ENCODE measurements at regions not wholly inside any gene's neighbourhood (a gene's known extent, or its start where the extent isn't known, plus 50 kb on each side); places are given as distances from the start of the nearest gene placed in this dataset.
"Not testable (repeated sequence)": the region's sequence is repeated elsewhere in the genome, so short reads cannot be mapped to it uniquely, and the experiment has no call there.

DNA sequence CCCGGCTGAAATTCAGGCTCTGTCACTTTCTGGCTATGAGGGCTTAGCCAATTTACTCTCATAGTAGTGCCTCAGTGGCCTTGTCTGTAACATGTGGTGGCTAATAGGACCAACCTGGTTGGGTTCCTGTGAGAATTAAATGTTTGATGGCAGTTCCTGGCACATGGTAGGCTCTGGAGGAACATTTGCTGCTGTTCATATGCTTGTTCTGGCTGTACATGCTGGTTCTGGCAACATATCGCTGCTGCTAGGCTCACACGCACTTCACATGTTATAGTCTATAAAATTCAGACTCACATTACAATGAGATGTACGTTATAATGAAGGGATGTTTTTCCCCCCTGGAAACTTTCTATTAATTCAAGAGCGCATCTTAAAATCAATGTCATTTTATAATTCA is 417.7 kb upstream of the GYPC start:
- DNase-seq (ENCODE audit: low spot score), result no peak

DNA sequence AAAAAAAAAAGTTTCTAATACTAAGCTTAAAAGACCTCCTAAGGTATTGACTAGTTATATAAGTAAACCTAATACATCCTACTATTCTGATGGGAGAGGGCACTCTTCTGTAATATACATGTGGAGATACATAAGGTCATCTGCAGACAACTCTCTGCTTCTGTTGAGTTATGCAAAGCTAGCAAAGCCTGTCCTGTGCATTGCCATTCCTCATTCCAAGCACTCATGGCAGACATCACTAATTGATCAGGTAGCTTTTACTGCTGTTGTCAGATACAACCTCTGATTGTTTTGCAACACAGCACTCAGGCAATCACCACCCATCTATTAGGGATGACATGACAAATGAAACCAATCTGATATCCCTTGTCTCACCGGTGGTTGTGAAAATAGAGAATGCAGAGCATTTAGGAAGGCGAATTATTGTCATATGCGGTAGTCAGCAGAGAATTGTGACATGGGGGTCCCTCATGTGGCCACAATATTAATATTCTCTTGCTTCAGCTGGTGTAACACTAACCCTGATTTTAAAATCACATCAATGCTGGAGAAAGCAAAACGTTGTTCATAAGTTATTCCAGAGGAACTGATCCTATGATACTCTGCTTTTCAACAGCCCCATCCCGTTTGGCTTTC is 416.5 kb upstream of the GYPC start:
- DNase-seq (ENCODE audit: low spot score), result no peak

DNA sequence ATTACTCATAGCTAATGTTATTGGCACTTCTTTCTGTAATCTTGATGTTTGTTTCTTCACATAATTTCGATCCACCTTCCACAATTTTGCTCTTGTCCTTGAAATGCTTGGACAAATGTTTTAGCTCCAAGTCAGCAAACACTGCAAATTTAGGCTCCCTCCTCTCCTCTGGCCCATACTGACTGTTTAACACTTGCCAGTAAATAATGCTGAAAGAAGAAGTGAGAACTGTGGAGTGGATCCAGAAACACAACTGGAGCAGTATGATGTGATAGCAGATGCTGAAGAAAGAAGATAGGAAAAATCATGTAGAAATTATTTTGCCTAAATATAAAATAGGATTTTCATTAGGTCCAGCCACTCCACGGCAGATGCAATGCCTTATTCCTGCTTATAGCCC is 415.0 kb upstream of the GYPC start:
- DNase-seq (ENCODE audit: low spot score), result no peak

DNA sequence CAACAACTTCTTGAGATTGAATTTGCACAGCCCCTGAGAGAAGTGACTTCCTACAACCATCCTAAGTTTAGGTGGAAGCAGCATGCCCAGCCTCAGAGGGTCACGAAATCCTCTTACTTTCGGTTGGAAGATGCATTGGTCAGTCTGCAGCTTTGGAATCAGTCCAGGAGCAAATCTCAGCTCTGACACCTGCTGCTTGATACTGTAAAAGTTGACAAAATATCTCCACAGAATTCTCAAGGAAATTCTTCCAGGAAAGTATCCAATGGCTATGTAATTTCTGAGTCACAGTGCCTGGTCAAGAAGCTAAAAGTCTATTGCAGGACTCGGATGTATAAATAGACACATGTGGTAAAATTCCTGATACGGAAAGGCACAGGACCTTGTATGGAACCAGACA is 414.5 kb upstream of the GYPC start:
- no peak for DNase-seq (ENCODE audit: low spot score)

DNA sequence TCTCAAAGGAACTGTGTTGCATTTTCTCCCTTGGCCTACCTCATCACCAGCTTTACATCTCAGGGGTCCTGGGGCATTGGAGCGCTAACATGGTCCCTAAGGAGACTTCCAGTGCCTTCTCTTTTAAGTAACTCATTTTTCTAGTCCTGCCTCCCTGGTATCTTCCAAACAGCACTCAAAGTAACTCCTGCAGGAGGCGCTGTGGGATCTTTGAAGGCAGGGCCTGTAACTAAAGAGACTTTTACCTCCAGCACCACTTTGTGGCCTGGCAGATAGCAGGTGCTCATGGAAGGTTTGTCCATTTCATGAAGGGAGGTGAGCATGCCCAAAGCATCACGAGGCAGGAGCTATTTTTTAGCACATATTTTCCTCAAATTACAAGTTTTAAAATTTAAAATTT is 411.0 kb upstream of the GYPC start:
- DNase-seq (ENCODE audit: low spot score), result peak; percentile 34

DNA sequence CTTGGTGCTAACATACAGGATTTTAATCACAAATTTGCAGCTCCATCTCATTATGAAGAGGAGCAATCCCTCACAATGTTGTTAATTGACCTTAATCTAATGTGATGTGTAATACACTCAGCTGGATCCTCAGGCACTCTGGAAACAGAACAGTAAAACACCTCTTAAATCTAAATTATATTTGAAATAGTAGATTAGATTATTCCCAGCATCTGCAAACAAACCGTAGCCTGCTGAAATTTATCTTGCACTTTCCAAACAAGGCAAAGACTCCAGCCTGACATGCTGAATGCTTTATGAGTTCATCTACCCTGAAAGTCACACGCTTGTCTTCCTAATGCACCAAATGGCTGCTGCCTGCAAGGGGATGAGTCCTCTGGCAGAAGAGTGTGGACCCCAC is 402.3 kb upstream of the GYPC start:
- DNase-seq (ENCODE audit: low spot score), result no peak

DNA sequence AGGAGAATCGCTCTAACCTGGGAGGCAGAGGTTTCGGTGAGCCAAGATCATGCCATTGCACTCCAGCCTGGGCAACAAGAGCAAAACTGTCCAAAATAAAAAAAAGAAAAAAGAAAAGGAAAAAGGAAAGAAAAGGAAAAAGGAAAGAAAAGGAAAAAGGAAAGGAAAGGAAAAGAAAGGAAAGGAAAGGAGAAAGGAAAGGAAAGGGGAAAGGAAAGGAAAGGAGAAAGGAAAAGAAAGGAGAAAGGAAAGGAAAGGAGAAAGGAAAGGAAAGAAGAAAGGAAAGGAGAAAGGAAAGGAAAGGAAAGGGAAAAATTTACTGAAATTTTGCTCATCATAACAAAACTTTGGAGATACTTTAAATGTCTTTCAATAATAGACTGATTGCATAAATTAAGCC is 391.3 kb upstream of the GYPC start:
- no peak for DNase-seq (ENCODE audit: low spot score)

DNA sequence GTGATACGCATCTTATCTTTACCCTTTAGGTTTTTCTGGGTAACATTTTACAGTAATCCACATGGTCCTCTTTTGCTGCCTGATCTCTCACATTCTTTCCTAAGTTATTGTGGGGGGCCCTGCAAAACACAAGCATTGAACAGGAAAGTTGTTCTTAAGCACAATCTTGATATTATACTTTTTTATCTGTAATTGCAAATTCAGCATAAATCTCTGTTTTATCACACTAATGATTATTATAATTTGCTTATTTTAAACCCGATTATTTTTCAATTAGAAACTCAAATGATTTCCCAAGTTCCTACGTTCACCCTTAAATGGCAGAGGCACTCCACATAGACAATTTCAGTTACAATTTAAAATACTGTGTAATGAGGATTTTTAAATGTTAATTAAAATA is 386.0 kb upstream of the GYPC start:
- DNase-seq (ENCODE audit: low spot score), result no peak

DNA sequence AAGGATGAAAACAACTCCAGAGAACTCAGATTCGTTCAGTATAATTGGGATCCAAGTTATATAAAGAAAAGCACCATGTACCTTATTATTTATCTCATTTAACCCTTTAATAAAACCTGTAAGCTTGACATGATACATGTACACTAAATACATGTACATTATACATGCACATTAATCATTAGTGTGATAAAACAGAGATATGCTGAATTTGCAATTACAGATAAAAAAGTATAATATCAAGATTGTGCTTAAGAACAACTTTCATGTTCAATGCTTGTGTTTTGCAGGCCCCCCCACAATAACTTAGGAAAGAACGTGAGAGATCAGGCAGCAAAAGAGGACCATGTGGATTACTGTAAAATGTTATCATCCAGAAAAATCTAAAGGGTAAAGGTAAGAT is 385.4 kb upstream of the GYPC start:
- DNase-seq (ENCODE audit: low spot score), result no peak

DNA sequence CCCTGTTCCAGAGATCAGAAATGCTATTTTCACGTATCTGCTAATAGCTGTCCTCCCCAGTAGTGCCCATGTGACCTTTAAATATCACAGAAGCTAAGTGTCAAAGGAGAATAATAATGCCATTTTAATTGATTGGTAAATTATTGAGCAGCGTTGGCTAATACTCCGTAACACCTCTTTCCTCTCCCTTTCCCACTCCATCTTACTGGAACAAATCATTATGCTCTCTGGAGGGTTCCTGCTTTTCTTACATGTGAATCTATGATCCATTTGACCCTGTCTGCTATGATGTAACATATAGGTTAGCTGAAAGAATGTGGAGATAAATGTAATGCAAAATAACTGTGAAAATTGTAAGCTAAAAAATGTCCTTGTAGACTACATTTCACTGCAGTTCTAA is 383.6 kb upstream of the GYPC start:
- DNase-seq (ENCODE audit: low spot score), result no peak

DNA sequence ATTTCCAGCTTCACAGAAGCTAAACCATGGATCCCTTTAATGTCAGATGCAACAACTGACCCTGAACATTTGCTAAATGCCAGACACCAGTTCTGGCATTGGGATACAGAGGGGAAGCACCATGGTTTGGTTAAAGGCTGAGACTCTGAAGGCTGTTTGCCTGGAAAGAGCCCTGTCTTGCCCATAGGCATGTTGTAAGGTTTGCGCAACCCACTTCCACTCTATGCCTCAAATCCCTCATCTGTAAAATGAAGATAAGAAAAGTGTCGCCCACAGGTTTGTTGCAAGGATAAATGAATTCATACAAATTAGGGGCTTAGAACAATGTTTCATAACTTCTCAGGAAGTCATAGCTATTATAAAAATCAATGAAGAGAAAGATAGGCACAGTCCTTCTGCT is 380.9 kb upstream of the GYPC start:
- no peak for DNase-seq (ENCODE audit: low spot score)

DNA sequence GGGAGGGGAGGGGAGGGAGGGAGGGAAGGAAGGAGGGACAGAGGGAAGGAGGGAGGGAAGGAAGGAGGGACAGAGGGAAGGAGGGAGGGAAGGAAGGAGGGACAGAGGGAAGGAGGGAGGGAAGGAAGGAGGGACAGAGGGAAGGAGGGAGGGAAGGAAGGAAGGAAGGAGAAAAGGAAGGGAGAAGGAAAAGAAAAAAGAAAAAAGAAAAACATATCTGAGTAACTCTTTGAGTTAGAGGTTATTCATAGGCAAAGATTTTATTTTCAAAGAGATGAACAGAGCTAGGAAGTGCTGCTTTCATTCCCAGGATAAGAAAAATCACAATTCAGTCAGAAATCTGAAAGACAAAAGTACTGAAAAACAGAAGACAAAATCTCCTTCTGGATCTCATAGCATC is 379.7 kb upstream of the GYPC start:
- not testable (repeated sequence) for DNase-seq (ENCODE audit: low spot score)

DNA sequence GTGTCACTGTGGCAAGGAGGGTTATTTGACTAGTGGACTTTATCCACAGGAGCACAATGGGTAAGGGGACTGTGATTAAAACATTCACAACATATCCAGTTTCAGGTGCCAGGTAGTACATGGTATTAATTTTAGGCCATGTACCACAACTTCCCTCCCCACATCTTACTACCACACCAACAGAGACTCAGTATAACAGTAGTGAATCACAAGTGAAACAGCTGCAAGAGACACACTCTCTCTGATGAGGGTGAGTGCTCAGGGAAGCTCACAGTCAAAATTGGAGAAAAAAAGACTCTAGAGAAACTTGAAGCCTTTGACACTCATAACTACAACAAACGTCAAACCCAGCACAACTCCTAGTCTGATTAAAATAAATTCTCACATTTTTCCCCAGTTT is 367.6 kb upstream of the GYPC start:
- no peak for DNase-seq (ENCODE audit: low spot score)

DNA sequence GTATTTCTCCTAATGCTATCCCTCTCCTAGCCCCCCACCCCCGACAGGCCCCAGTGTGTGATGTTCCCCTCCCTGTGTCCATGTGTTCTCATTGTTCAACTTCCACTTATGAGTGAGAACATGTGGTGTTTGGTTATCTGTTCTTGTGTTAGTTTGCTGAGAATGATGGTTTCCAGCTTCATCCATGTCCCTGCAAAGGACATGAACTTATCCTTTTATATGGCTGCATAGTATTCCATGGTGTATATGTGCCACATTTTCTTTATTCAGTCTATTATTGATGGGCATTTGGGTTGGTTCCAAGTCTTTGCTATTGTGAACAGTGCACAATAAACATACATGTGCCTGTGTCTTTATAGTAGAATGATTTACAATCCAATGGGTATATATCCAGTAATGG is 362.0 kb upstream of the GYPC start:
- DNase-seq (ENCODE audit: low spot score), result not testable (repeated sequence)

DNA sequence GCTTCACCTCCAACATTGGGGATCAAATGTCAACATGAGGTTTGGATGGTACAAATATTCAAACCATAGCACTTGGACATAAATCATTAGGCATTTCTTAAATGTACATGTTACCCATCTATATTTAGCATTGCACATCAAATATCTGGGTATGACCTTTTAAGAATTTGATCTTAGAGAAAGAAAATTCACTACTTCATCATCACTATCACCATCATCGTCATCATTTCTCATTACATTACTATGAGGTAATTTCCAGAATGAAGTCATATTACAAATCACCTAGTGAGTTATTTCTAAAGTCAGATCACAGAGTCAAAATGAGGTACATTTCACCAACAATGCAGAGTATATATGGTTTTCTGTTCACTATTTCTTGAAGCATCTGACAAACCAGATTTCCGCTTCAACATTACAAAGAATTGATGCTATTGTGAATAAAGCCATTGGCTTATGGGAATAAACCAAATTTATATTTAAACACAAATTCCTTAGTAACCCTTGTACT is 356.4 kb upstream of the GYPC start:
- no peak for DNase-seq (ENCODE audit: low spot score)

DNA sequence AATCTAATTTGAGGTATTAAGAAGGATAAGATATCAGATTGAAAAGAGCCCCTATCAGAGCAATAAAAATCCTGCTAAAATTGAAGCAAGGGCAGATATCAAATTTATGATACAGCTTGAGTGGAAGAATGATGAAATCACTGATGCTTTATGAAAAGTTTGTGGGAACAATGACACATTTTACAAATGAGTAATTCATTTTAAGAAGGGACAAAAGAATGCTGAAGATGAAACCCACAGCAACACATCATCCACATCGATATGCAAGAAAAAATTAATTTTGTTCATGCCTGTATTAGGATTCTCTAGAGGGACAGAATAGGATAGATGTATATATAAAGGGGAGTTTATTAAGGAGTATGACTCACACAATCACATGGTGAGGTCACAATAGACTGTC is 355.6 kb upstream of the GYPC start:
- DNase-seq (ENCODE audit: low spot score), result no peak

DNA sequence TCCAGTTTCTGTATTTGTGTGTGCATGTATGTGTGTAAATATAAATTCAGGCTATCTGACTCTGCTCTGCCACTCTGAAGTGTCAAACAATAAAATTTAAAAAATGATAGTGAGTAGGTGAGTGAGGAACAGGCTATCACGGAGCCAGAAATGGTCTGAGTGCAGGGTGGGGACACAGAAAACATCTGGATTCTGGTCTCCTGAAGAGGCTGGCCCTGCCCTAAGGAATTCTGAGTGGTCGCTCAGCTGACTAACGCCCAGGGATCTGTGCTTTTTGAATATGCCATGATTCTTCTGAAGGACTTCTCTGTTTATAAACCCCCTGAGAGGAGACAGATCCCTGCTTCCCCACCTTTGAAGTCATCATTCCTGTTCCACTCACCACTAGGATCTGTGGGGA is 353.9 kb upstream of the GYPC start:
- DNase-seq (ENCODE audit: low spot score), result no peak

DNA sequence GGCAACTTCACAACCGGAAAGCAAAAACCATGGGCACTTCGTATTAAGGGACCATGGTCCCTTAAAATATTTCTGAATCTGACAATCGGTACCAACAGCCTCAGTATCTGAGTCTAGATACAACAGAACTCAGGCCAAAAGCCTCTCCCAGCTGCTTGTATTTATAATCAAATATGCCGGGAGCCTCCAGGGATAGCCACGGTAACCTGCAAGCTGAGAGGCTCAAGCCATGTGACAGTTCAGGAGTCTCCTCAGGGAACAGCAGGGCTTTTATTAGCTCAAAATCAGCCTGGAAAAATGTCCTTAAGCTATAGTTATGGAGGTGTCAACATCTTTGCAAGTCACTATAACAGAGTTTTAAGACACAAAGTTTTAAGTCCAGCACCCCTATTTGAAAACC is 352.8 kb upstream of the GYPC start:
- DNase-seq (ENCODE audit: low spot score), result no peak

DNA sequence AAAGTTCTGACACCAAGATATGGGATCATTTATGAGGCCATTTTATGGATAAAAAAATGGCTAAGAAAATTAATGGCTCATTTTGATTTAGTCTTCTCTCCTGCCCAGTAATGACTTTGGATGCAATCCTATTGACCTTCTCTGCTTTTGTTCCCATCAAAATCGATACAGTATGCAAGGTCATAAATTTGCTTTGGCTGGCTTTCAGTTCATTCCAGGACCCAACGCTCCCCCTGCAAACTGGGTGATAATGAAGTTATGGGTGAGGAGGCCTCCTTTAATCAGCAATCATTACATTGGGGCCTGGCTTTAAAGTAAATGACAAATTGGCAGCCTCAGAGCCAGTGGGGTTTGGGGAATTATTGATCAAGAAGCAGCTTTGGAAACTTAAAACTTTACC is 351.8 kb upstream of the GYPC start:
- DNase-seq (ENCODE audit: low spot score), result no peak

DNA sequence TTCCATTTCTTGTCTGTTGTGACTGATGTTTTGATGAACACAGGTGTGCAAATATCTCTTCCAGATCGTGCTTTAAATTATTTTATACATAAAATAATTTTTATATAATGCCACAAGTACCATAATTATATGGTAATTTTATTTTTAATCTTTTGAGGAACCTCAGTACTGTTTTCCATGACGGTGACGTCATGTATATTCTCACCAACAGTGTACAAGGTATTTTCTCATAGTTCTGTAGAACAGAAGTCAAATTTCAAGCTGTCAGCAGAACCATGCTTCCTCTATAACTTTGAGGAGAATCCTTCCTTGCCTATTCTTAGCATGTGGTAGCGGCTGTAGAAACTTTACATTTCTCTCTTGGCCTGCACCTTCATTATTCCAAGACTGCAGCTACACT is 349.4 kb upstream of the GYPC start:
- DNase-seq (ENCODE audit: low spot score), result no peak

DNA sequence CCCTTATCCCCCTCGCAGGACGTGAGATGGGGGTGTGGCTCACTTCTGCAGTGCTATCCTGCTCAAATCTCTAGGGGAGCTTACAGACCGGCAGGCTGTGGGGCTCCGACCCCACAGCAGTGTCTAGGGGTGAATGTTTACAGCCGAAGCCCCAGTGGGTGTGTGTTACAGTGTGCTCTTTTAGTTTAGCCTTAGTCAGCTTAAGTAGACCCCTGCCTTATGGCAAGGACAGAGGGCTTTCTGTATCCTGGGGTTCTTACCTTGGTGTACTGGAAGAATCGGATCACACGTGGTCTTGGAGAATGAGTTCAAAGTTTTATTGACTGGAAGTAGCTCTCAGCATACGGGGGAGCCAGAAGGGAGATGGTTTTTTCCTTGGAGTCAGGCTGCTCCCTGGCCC is 348.2 kb upstream of the GYPC start:
- no peak for DNase-seq (ENCODE audit: low spot score)

DNA sequence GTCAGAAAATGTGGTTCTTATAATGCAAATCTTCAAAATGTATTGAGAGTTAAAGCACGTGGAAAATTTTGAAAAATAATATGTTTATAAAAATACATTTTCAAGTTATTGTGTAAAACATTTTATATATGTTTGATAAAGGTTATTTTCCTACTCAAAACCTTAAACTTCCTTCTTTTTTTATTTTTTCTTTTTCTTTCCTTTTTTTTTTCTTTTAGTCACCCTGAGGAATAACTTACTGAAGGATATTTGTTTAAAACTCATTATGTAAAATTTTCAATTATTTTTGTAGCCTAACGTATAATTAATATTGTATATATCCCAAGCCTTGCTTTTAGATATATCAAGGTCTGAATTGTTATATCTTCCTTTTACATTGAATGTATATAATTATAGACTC is 346.8 kb upstream of the GYPC start:
- DNase-seq (ENCODE audit: low spot score), result no peak

DNA sequence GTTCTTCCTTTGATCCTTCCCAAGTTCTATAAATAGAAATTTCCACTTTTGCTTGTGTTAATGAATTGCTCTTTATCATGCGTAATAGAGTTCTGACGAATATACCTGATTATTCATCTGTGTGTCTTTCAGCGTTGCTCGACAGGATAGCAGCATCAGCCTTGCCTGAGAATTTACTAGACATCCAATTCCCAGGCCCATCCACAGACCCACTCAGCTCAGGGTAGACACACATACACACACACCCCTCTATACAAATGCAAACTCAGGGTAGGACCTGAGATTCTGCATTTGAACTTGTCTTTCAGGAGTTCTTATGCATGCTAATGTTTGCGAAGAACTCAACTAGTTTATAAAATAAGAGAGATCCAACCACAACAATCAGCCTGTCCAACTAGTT is 343.4 kb upstream of the GYPC start:
- no peak for DNase-seq (ENCODE audit: low spot score)

DNA sequence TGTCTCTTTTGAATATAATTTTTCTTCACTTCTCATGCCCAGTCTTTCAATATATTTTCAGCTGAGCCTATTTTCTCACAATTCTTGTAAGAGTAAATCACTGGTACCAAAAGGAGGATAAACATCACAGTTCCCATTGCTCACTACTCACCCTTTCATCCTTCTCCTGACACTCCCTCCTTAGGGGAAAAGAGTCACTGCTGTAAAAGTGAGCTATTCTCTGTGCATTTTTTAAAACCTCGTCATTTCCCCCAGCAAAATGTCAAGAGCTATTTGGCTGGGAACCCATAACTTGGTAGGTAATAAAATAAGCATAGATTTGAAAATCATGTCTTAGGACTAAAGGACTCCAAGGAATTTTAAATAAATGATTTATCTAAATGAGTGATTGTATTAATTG is 340.1 kb upstream of the GYPC start:
- peak; percentile 12 for DNase-seq (ENCODE audit: low spot score)

Data from kidney capillary endothelial cell (primary cell).